NAMALWA (cell line): ENCODE measurements at regions not wholly inside any gene's neighbourhood (a gene's known extent, or its start where the extent isn't known, plus 50 kb on each side); places are given as distances from the start of the nearest gene placed in this dataset.
"Not testable (repeated sequence)": the region's sequence is repeated elsewhere in the genome, so short reads cannot be mapped to it uniquely, and the experiment has no call there.

ENCODE experiments used
- DNase-seq: peaks from one replicate; pipeline ENCODE4 v3.0.0-alpha.2; 2015; ENCODE audit warnings: low spot score

DNA sequence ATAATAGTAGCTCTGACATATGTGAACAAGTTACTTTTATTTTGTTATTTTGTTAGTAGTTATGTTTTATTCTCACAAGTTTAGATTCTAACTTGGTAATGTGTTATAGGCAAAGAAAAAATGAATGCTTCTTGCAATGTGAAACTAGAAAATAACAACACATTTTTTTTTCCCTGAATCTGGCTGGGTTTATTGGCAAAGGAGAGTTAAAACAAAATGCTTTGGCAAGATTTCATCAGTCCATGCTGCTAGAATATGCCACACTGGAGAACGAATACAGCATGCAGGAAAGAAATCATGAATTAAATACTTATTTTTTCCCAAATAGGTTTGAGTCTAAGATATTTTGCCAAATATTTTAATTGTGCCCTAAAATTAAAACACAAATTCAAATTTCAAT, 1048.1 kb upstream of the ACO1 start:
- DNase-seq, result no peak

DNA sequence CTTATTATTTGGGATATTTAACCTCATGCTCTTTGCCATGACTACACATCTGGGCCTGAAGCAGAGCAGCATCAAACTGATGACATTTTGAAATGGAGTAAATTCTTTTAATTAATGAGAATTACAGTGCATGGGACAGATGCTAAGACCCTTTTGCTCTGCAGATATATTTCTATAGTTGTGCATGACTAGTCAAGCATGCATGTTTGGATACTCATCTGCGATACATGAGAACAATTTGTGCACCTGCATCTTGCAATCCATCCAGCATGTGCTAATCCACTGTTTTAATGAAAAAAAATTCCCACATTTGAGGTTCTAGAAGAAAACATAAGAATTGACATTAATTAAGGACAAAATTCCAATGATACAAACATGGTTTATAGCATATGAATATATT, 1047.6 kb upstream of the ACO1 start:
- peak; percentile 64 for DNase-seq

DNA sequence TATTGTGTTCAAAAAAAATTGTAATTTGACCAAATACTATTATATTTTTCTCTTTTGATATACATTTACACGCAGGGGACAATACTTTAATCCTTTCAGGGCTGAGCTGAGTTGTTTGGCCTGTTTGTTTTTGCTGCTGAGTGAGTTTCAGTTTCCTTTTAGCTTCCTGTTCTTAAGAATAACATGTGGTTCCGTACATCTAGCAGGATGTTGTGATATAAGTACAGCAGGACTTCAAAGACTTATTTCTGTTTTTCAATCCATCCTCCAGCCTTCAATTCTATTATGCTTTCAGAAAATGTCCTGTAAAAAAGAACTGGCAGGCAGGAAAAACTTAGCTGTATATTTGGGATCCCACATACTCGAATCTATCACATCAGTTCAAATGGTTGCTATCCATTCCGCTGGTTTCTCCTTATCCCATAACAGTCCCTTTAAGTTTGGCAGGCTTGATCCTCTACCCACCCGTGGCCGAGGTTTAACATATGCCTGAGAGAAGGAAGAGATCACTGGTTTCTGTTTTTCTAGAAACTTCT, 1037.3 kb upstream of the ACO1 start:
- peak; percentile 84 for DNase-seq

DNA sequence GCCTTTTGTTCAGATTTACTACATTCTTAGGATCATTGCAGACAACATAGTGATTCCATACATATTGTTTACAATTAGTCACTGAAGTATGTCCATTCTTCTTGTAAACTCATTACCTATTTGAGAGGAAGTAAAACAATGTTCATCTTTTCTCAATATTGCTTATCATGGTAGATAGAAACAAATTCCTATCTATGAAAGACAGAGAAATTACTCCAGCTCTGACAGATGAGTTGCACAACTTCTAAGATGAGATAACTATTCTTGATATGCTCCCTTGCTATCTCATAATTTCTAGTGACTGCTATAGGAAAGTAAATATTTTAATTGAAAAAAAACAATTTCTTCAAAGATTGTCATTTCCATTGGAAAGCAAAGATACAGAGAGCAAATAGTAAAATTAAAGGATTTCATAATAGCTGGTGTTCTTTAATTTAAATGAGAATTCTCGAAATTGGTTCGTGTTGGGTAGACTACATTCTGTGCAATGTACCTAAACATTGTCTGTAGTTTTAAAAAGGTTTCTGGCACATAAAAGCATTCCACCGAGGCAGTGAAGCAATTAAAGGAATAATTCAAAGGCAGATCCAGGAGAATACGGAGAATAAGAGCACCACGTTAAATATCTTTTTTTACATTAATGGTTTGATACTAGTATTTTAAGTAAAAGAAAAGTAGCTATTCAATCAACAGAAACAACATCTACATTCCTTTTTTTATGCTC, 1029.1 kb upstream of the ACO1 start:
- DNase-seq, result no peak

DNA sequence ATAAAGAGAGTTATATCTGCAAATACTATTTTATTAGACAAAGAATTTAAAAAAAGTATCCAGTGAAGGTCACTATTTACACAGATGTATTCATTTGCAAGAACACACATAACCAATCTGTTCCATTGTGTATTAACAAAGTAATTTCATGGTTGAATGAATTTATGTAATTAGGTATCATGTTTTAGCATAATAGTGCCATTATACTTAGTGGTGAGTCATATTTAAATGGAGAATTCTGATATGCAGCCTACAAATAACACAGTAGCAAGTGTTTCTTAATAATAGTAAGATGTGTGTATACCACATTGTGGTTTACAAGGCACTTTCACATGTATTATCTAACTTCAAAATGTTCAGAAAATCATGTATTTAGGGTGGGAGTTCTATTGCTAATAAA, 1028.5 kb upstream of the ACO1 start:
- DNase-seq, result no peak

DNA sequence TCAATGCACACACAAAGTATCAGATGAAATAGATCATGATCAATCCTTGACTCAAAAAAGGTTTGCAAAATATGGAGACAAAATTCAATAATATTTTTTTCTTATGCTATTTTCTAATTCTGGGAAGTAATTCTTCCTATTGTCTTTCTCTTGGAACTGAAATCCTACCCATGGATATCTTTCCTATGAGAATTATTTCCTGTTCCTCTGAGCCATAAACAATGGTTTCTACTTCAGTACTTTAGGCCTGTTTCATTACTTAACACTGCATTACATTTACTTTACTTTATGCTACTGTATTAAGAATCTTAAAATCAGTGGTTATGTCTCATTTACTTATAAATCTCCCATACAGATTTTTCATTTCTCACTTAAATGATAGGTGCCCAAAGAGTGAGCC, 1025.4 kb upstream of the ACO1 start:
- no peak for DNase-seq

DNA sequence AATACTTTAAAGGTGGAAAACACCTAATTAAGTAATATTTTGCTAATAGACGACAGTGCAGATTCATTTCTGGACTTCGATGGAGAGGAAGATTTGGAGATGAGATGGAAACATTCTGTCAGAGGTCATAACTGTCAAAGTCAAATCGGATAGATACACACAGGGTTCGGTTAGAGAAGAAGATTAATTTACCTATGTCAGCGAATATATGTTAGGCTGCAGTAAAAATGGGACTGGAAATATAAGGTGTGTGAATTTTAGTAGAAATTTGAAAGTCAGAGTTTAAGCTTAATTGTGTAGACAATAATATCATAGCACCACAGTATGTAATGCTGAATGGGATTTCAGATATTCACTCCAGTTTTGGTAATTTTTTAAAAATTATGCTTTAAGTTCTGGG, 1020.3 kb upstream of the ACO1 start:
- DNase-seq, result no peak

DNA sequence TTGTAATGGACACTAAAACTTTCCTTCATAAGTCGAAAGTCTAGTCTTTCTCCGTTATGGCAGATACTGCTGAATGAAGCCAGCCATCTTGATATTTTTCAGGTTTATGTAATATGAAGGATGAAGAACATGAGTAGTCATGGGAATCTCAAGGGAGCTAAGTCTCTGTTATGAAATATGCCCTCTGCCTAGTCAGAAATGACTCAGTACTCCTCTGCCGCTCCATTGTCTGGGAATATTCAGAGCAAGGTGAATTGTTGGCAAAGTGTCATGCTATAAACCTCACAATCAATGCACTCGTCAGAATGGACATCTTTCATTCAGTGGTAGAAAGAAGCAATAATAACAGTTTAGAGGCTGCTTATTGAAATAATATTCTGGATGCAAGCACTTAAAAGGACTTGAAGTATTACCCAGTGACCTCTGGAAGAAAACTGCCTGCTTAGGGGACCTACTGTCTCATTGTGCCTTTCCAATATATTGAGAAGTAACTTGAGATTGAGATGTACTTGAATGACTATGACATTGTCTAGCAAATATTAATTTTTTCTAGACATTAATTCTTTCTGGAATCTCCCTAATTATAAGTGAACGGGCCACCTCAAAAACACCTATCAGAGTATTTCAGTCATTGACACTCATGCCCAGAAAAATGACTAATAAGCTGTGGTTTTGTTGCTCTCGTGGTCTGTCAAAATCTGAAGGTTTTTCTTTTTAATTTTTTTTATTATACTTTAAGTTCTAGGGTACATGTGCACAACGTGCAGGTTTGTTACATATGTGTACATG, 1011.5 kb upstream of the ACO1 start:
- DNase-seq, result no peak

DNA sequence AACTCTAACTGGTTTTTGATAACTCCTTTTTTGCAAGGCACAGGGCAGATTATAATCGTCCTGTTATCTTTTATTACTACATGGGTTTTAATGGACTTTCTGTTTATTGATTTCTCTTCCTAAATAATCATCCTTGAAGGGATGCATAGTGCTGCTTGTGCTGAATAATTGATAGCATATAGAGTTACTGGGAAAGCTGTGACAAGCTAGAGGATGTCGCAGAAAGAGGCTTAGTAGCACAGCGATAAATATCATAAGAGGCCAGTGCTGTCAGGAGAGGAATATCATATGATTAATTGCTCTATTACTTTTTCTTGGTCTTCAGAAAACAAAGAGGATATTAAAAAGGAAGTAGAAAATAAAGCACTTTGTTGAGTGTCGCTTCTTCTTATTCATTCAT, 1007.1 kb upstream of the ACO1 start:
- DNase-seq, result no peak

DNA sequence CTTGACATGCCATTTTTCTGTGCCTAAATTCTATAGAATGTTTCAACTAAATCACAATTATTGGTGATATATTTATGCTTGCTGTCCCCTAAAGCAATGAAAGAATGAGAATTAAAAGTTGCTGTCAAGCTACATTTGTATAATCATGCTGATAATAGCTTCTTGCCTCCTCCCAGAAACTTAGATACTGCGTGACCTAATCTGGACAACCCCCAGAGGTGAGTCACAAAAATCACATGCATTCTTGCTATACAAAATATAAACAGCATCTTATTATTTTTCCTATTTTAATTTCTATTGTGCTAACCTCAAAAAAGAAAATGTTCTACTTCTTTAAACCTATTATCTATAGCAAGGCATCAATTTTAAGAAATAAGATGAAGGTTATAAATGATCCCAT, 995.8 kb upstream of the ACO1 start:
- DNase-seq, result no peak

DNA sequence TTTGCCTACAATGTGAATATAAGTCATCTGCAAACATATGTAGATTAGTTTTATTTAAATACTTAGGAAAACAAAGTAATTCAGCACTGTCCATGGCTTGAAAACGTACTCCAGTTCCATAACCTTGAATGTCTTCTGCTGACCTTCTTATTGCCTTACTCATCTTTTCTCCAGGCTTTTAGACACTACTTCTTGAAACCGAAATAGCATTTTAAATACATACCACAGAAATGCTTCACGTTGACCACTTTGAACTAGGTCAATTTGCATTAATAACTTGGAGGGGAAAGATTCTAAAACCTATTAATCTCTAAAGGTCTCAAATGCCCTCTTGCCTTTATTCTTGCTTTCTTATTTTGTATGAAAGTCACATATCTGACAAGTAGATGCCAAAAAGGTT, 995.4 kb upstream of the ACO1 start:
- DNase-seq, result no peak

DNA sequence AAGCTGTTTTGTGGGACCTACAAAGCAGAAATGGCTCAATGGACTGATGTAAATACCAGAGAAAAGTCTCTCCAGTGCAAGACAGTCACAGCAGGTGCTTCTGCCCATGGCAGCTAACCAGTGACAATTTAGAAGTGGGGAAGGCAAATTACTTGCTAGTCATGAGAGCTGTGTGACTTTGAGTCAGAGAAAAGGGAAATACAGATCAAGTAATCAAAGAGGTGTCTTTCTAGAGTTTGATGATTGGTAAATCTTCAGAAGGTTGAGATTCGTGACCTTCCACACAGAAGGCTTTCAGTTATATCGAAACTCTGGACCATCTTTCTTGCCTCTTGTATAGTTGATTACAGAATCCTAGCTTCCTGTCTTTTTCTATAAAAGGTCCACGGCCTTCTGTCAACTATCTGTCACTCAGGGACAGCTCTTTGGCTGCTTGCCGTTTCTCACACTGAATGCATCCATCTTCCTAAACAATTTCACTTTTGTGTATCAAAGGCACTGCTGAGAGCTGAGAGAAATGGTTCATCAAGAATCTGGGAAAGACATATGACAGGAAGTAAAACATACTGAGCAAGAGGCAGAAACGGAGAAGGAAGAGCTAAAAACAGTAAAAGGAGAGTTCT, 993.9 kb upstream of the ACO1 start:
- peak; percentile 11 for DNase-seq

DNA sequence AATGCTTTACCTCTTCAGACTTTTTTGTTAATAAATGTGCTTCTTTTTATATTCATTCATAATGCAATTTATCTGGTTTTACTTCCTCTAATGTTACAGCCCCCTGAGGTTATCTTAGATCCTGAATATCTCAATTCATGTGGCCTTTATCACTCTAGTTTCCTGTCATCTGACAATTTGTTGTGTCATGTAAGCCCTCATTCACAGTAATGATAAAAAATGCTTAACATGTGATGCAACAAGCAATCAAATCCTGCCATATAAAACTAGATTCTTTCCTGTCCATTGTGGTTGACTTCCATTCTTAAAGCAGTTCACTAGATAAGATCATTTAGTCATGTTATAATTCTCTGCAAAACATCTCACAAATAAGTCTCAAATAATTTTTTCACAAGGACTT, 991.2 kb upstream of the ACO1 start:
- DNase-seq, result peak; percentile 6

DNA sequence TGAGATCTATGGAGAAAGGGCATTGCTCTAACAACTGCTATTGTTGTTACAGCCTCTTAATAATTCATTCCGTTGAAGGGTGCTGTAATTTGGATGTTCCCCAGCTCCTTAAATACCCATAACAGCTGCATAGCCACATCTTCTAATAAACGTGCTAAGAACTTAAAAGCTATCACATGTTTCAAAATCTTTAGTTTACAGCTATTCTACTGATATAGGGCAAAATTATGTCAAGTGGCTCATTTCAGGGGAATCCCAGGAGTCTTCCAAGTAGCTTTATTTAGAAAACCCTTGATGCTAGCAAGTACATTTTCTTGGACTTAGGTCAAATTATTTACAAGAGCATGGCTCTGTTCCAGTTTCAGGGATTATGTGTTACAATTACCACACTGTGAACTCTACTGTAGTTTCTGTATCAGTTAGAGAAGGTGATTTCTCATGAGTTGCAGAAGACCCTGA, 990.4 kb upstream of the ACO1 start:
- DNase-seq, result no peak

DNA sequence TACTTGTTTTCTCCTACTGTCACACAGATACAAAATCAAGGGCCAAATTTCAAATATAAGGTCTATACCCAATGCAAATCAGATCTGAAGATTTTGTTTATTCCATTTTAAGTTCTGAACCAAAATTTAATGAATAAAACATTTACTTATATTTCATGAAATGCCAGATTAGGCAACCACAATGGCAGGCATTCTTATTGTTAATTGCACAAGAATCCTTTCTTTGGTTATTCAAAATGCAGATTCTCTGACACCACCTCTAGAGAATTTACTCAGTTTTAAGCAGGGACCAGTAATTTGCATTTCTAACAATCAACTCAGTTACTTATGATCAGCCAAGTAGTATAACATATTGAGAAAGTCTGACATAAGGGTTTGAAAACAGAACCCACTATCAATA, 972.4 kb upstream of the ACO1 start:
- no peak for DNase-seq

DNA sequence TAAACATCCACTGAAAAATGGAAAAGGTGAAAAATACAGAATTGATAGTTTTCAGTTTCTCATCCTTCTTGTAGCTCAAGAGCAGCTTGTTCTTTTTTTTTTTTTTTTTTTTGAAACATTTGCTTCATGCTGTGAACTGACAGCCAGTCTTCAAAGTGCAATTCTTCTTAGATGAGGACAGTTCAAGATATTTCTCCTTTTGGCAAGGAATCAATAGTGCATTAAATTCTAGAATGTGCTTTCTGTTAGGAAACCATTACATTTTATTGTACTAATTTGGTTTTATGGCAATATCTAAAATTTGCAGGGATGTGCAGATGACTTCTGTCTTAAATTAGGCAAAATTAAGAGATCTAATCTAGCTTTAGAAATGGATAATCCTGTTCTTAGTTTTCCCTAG, 969.3 kb upstream of the ACO1 start:
- DNase-seq, result no peak

DNA sequence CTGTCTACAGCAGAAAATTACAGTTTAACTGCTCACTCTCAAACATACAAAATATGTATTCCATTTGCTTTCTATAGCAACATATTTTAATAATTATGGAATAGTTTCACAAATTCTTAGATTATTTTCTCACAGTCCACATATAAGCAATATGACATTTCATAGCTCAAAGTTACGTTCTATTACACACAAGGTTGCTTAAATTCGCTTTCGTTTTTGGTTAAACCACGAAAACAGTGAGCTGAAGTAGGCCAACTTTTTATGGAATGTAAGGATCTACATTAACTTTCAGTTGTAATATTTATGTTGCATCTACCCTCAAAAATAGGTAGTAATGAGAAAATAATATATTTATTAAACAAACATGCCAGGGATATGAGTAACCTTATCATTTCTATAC, 966.0 kb upstream of the ACO1 start:
- DNase-seq, result no peak

DNA sequence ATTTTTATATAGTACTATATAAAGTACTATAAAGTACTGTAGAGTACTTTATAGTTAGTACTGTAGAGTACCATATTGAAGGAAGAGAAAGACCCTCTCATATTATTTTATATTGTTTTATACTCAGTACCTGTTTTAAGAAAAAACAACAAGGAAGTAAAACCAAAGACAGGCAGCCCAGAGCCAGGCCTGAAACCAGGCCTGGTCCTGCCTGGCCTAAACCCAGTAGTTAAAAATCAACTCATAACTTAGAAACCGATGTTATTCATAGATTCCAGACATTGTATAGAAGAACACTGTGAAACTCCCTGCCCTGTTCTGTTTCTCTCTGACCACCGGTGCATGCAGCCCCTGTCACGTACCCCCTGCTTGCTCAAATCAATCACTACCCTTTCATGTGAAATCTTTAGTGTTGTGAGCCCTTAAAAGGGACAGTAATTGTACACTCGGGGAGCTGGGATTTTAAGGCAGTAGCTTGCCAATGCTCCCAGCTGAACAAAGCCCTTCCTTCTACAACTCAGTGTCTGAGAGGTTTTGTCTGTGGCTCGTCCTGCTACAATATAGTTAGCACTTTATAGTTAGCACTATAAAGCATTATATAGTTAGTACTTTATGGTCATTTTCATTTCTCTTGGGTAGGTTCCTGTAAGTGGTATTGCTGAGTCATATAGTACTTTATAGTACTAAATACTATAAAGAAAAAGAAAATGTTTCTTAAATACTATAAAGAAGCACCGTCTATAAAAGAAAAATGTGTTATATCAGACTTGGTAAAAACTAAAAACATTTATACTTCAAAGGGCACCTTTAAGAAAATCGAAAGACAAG, 940.6 kb upstream of the ACO1 start:
- not testable (repeated sequence) for DNase-seq

DNA sequence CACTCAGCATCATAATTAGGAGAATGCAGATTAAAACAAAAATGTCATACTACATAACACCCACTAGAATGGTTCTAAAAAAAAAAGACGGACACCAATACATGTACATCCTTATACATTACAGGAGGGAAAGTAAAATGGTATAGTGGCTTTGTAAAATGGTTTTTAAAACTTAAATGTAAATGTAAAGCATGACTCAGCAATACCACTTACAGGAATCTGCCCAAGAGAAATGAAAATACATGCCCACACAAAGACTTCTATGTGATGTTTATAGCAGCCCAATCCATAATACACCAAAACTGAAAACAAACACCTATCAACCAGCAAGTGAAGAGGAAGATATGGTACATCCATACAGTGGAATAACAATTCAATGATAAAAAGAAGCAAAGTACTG, 939.1 kb upstream of the ACO1 start:
- no peak for DNase-seq

DNA sequence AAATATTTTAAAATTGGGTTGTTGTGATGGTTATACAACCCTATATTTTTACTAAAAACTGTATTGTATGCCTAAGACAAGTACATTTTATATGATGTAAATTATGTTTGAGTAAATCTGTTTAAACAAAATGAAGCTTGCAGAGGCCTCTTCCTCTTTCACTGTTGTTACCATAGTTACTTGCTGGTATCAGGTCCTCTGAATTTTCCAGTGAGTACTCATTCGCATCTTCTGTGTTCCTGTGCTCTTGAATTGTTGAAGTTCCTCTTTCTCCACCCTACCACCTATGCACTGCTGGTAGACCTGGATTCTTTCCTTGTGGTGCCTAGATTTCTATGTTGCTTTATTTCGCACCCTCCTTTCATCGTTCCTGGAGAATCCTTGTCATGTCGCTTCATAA, 938.5 kb upstream of the ACO1 start:
- DNase-seq, result peak; percentile 41

DNA sequence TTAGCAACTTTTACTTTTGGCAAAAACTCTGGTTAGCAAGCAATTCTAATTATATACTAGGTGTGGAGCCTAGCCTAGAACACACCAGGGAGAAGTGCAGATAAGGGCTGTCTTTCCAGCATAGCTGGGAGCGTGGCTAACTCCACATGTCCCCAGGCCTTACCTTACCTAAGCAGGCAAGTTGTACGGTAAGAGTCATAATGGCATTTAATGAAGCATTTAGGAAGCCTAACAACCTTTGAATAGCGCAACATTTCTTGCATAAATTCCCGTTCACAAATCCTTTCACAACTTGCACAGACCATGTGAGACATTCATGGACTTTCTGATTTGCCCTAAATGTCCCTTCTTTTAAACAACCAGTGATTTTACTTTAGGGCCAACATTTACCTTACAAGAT, 917.4 kb upstream of the ACO1 start:
- no peak for DNase-seq

DNA sequence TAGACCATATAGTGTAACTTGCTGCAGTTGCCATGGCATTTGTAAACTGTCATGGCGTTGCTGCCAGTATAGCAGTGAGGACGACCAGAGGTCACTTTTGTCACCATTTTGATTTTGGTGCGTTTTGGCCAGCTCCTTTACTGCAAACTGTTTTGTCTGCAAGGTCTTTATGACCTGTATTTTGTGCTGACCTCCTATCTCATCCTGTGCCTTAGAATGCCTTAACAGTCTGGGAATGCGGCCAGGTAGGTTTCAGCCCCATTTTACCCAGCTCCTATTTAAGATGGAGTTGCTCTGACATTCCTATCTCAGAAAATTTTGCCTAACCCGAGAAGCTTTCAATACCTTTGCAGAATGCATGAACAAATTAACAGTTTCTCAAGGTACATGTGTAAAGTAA, 914.4 kb upstream of the ACO1 start:
- no peak for DNase-seq
